ENCODE measurements at regions not wholly inside any gene's neighbourhood (a gene's known extent, or its start where the extent isn't known, plus 50 kb on each side); places are given as distances from the start of the nearest gene placed in this dataset.

DNA sequence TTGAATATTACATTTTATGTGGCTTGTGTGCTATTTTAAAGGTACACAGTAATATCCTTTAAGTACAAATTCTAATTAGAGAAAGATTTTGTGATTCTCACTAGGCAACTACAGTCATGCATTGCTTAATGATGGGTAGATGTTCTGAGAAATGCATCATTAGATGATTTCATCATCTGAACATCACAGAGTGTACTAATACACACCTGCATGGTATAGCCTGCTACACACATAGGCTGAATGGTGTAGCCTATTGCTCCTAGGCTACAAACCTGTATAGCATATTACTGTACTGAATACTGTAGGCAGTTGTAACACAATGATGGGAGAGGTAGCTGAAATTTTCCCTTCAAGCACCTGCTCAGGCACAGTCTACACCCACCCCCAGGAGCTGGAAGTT lies 217.4 kb upstream of the EOMES start:
- TF ChIP-seq NFIC (IDR thresholded peaks at IDR 0.05) = no peak
- TF ChIP-seq RAD21 (IDR thresholded peaks at IDR 0.05; ENCODE audit: low read depth) = no peak
- TF ChIP-seq CREB1 (IDR thresholded peaks at IDR 0.05; ENCODE audit: low read depth) = no peak
- TF ChIP-seq, protein P1, sequence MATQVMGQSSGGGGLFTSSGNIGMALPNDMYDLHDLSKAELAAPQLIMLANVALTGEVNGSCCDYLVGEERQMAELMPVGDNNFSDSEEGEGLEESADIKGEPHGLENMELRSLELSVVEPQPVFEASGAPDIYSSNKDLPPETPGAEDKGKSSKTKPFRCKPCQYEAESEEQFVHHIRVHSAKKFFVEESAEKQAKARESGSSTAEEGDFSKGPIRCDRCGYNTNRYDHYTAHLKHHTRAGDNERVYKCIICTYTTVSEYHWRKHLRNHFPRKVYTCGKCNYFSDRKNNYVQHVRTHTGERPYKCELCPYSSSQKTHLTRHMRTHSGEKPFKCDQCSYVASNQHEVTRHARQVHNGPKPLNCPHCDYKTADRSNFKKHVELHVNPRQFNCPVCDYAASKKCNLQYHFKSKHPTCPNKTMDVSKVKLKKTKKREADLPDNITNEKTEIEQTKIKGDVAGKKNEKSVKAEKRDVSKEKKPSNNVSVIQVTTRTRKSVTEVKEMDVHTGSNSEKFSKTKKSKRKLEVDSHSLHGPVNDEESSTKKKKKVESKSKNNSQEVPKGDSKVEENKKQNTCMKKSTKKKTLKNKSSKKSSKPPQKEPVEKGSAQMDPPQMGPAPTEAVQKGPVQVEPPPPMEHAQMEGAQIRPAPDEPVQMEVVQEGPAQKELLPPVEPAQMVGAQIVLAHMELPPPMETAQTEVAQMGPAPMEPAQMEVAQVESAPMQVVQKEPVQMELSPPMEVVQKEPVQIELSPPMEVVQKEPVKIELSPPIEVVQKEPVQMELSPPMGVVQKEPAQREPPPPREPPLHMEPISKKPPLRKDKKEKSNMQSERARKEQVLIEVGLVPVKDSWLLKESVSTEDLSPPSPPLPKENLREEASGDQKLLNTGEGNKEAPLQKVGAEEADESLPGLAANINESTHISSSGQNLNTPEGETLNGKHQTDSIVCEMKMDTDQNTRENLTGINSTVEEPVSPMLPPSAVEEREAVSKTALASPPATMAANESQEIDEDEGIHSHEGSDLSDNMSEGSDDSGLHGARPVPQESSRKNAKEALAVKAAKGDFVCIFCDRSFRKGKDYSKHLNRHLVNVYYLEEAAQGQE (IDR thresholded peaks at IDR 0.05; ENCODE audit: low read depth) = no peak
- no peak for TF ChIP-seq TAF1 (IDR thresholded peaks at IDR 0.05; ENCODE audit: low read depth)
- TF ChIP-seq EP300 (IDR thresholded peaks at IDR 0.05; ENCODE audit: borderline replicate concordance) = no peak
- TF ChIP-seq, protein P2, sequence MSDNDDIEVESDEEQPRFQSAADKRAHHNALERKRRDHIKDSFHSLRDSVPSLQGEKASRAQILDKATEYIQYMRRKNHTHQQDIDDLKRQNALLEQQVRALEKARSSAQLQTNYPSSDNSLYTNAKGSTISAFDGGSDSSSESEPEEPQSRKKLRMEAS (IDR thresholded peaks at IDR 0.05) = no peak
- no peak for TF ChIP-seq ZBTB7A (IDR thresholded peaks at IDR 0.05; ENCODE audit: low read depth)
- TF ChIP-seq, protein P3, sequence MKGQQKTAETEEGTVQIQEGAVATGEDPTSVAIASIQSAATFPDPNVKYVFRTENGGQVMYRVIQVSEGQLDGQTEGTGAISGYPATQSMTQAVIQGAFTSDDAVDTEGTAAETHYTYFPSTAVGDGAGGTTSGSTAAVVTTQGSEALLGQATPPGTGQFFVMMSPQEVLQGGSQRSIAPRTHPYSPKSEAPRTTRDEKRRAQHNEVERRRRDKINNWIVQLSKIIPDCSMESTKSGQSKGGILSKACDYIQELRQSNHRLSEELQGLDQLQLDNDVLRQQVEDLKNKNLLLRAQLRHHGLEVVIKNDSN (IDR thresholded peaks at IDR 0.05) = no peak
- no peak for TF ChIP-seq TEAD4 (IDR thresholded peaks at IDR 0.05)
- TF ChIP-seq YY1 (IDR thresholded peaks at IDR 0.05; ENCODE audit: low read depth) = no peak
- TF ChIP-seq CEBPB (IDR thresholded peaks at IDR 0.05) = no peak
- TF ChIP-seq FOXM1 (IDR thresholded peaks at IDR 0.05; ENCODE audit: borderline replicate concordance, low read depth) = no peak
- TF ChIP-seq EGR1 (IDR thresholded peaks at IDR 0.05) = no peak
- TF ChIP-seq TCF12 (IDR thresholded peaks at IDR 0.05; ENCODE audit: low read depth) = no peak

DNA sequence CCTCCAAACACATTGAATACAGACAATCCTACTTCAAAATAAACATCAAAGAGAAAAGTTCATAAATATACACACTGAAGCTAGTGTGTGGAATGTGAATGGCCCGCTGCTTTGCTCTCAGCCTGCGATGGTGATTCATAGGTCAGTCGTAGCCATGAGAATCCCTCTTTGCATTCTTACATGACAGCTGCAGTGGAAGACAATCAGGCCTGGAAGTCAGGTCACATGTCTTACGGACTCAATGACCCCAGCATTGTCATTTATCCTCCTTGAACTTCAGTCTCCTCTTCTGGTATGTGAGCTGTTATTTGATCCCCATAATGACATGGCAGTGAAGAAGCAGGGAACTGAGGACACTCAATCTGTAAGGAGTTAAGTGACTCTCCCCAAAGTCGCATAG lies 217.8 kb upstream of the EOMES start:
- no peak for TF ChIP-seq EP300 (IDR thresholded peaks at IDR 0.05; ENCODE audit: borderline replicate concordance)
- no peak for TF ChIP-seq ZBTB7A (IDR thresholded peaks at IDR 0.05; ENCODE audit: low read depth)
- no peak for TF ChIP-seq FOXM1 (IDR thresholded peaks at IDR 0.05; ENCODE audit: borderline replicate concordance, low read depth)
- TF ChIP-seq, protein P2 (IDR thresholded peaks at IDR 0.05) = no peak
- TF ChIP-seq, protein P1 (IDR thresholded peaks at IDR 0.05; ENCODE audit: low read depth) = no peak
- TF ChIP-seq, protein P3 (IDR thresholded peaks at IDR 0.05) = no peak
- TF ChIP-seq NFIC (IDR thresholded peaks at IDR 0.05) = no peak
- no peak for TF ChIP-seq TCF12 (IDR thresholded peaks at IDR 0.05; ENCODE audit: low read depth)
- TF ChIP-seq YY1 (IDR thresholded peaks at IDR 0.05; ENCODE audit: low read depth) = no peak
- no peak for TF ChIP-seq CREB1 (IDR thresholded peaks at IDR 0.05; ENCODE audit: low read depth)
- TF ChIP-seq RAD21 (IDR thresholded peaks at IDR 0.05; ENCODE audit: low read depth) = no peak
- TF ChIP-seq TAF1 (IDR thresholded peaks at IDR 0.05; ENCODE audit: low read depth) = no peak
- TF ChIP-seq EGR1 (IDR thresholded peaks at IDR 0.05) = no peak
- no peak for TF ChIP-seq TEAD4 (IDR thresholded peaks at IDR 0.05)
- no peak for TF ChIP-seq CEBPB (IDR thresholded peaks at IDR 0.05)

DNA sequence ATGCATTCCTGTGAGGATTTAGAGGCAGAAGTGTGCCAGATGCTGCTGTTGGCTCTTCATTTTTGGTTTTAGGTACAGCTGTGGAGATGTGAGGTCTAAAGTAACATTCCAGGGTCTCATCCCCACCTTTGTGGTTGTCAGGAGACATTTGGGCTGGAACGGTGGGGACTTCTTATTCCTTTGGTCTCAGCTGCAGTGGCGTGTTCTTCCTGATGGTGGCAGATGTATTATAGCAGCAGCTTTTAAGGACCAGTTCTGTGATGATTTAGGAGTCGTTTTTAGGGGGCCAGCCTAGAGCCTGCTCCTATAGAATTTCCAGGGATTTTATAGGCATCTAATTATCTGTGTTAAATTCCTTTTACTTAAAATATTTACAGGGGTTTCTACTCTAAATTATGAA lies 221.0 kb upstream of the EOMES start:
- TF ChIP-seq RAD21 (IDR thresholded peaks at IDR 0.05; ENCODE audit: low read depth) (peak; percentile 10; the same call in 1 of the 2 replicates), TAF1 (IDR thresholded peaks at IDR 0.05; ENCODE audit: low read depth) (no peak), YY1 (IDR thresholded peaks at IDR 0.05; ENCODE audit: low read depth) (no peak)

DNA sequence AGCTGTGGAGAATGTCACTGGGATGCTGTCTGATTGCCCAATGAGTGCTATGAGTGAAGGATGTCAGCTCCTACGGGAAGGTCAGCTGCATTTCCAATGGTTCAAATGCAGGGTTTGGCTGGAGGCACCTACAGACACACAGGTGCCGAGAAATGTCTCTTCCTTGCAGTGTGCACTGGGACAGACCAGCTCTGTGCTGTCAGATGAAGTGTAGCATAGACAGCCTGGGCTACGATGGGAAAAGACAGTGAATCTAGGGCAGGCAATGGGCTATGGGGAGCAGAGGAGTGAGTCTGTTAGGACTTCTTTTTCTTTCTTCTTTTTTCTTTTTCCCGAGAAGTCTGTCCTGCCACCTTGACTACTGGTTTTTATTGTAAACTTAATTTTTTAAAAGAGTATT lies 223.1 kb upstream of the EOMES start:
- TF ChIP-seq NFIC (IDR thresholded peaks at IDR 0.05) = no peak
- TF ChIP-seq TCF12 (IDR thresholded peaks at IDR 0.05; ENCODE audit: low read depth) = no peak
- no peak for TF ChIP-seq EP300 (IDR thresholded peaks at IDR 0.05; ENCODE audit: borderline replicate concordance)
- TF ChIP-seq, protein P1 (IDR thresholded peaks at IDR 0.05; ENCODE audit: low read depth) = no peak
- no peak for TF ChIP-seq ZBTB7A (IDR thresholded peaks at IDR 0.05; ENCODE audit: low read depth)
- no peak for TF ChIP-seq CREB1 (IDR thresholded peaks at IDR 0.05; ENCODE audit: low read depth)
- no peak for TF ChIP-seq YY1 (IDR thresholded peaks at IDR 0.05; ENCODE audit: low read depth)
- TF ChIP-seq, protein P2 (IDR thresholded peaks at IDR 0.05) = no peak
- no peak for TF ChIP-seq RAD21 (IDR thresholded peaks at IDR 0.05; ENCODE audit: low read depth)
- TF ChIP-seq EGR1 (IDR thresholded peaks at IDR 0.05) = no peak
- TF ChIP-seq TEAD4 (IDR thresholded peaks at IDR 0.05) = no peak
- no peak for TF ChIP-seq FOXM1 (IDR thresholded peaks at IDR 0.05; ENCODE audit: borderline replicate concordance, low read depth)
- TF ChIP-seq CEBPB (IDR thresholded peaks at IDR 0.05) = no peak
- no peak for TF ChIP-seq TAF1 (IDR thresholded peaks at IDR 0.05; ENCODE audit: low read depth)
- TF ChIP-seq, protein P3 (IDR thresholded peaks at IDR 0.05) = no peak

Data from Ishikawa (cell line).